EL (cell line): ENCODE measurements at regions not wholly inside any gene's neighbourhood (a gene's known extent, or its start where the extent isn't known, plus 50 kb on each side); places are given as distances from the start of the nearest gene placed in this dataset.
"Not testable (repeated sequence)": the region's sequence is repeated elsewhere in the genome, so short reads cannot be mapped to it uniquely, and the experiment has no call there.

Experiments used
- DNase-seq: peaks from one replicate; pipeline ENCODE4 v3.0.0-alpha.2; 2016

- not testable (repeated sequence) for DNase-seq
Observed at GRCh38 chr15:84153655-84154140, 81.9 kb upstream of the GOLGA6L4 start.

GRCh38 chr15:84154314-84154713 is 81.3 kb upstream of the GOLGA6L4 start:
- not testable (repeated sequence) for DNase-seq

- DNase-seq = not testable (repeated sequence)
Observed at GRCh38 chr15:84154787-84155186, 80.8 kb upstream of the GOLGA6L4 start.

GRCh38 chr15:84155792-84156587 is 79.6 kb upstream of the GOLGA6L4 start:
- not testable (repeated sequence) for DNase-seq

DNA sequence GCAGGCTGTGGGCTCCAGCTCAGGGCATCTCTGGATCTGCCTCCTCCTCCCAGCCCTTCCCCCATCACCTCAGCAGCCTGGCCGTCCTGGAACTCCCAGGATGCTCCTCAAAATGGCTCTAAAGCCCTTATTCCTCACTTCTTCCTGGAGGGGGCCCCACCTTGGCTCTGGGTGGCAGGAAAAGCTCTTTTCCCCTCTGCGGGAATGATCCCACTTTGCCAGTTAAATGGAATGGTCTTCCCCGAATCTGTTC is 79.1 kb upstream of the GOLGA6L4 start:
- not testable (repeated sequence) for DNase-seq

GRCh38 chr15:84157056-84157632 is 78.4 kb upstream of the GOLGA6L4 start:
- DNase-seq = not testable (repeated sequence)

DNA sequence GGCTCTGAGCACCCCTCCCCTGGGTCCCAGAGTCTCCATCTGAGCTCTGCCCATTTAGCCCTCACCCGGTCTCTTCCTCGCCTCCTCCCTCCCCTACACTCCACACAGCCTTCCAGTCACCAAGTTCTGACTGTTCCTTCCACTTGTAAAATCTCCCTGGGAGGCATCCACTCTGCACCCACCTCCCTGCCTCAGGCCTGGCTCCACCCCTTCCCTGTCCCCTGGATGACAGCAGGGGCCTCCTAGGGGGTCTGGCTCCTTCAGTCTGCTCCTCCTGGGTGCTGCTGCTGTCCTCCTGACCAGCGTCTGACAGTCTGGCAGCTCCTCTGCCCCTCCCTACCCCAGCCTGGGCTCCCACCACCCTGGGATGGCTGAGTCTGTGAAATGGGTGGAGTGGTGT is 77.7 kb upstream of the GOLGA6L4 start:
- not testable (repeated sequence) for DNase-seq

DNA sequence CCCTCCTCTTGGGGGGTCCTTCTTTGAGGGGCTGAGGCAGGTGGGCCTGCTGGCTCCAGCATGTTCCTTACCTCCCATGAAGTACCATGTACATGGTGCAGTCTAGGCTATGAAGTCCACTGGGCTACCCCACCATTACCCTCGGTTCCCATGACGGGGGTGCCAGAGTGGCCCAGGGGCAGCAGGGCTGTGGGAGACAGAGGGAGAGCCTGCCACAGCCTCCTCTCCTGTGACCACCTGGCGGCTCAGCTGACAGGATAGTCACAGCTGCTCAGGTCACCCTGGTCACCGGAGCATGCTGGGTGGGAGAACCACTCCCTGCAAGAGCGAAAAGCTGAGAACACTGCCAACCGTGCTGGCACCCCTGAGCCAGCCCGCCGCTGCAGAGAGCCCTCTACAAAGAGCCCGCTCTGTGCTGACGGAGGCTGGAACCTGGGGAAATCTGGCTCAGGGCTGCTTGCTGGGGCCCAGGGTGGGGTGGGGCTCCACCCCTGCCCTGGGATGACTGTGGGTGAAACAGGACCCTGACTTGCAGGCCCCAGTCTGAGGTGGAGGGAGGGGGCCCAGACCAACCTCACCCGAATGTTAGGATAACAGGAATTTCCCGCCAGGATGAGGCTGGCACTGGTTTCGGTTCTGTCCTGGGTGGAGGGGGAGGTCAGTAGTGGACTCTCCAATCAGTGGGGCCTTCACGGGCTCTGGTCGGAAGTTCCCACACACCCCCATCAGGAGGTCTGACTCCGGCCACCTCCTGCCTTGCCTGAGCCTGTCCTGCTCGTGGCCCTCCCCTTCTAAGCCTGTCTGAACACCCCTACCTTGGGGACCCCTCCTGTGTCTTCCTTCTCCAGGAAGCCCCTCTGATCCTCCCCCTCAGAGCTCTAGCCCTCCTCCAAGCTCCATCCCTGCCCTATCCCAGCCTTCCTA is 76.0 kb upstream of the GOLGA6L4 start:
- not testable (repeated sequence) for DNase-seq

GRCh38 chr15:84164423-84165292 is 70.9 kb upstream of the GOLGA6L4 start:
- not testable (repeated sequence) for DNase-seq

DNA sequence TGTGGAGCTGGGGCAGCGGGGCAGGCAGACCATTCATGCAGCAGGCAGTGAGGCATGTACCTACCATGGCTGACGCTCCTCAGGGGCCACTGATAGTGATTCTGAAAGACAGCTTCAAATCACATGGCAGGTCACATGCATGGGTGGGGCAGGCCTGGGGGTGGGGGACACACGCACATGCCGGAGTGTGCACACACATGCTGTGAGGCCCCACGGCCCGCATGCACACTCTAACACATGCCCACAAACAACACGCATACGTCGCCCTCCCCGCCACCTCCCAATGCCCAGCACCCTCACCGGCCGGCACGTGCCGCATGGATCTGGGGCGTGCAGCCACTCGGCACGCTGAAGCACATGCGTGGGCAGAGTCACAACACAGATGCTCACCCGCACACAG is 65.5 kb upstream of the GOLGA6L4 start:
- not testable (repeated sequence) for DNase-seq

- DNase-seq = not testable (repeated sequence)
Observed at GRCh38 chr15:84173231-84173610, 62.4 kb upstream of the GOLGA6L4 start.
